ENCODE measurements at regions not wholly inside any gene's neighbourhood (a gene's known extent, or its start where the extent isn't known, plus 50 kb on each side); places are given as distances from the start of the nearest gene placed in this dataset.

DNA sequence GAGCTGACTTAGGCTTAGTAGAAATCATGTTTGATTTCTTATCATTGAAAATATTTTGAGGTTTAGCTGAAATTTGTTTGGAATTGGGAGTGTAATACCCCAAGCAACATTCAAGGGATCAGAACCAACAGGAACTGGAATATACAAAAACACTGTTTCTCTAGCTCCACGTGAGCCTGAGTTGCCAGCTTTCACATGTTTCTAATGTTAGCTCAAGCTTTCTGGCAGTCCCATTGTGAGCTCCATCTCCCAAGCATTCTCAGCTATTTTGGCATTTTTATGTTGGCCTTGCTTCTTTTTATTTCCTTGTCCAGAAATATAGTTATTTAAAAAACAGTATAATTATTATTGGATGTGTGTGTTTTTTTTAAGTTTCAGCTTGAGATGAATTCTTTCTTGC lies 427.1 kb upstream of the DPH6 start:
- TF ChIP-seq EZH2 (IDR thresholded peaks at IDR 0.05; ENCODE audit: low read depth): no peak
- TF ChIP-seq, protein P1, sequence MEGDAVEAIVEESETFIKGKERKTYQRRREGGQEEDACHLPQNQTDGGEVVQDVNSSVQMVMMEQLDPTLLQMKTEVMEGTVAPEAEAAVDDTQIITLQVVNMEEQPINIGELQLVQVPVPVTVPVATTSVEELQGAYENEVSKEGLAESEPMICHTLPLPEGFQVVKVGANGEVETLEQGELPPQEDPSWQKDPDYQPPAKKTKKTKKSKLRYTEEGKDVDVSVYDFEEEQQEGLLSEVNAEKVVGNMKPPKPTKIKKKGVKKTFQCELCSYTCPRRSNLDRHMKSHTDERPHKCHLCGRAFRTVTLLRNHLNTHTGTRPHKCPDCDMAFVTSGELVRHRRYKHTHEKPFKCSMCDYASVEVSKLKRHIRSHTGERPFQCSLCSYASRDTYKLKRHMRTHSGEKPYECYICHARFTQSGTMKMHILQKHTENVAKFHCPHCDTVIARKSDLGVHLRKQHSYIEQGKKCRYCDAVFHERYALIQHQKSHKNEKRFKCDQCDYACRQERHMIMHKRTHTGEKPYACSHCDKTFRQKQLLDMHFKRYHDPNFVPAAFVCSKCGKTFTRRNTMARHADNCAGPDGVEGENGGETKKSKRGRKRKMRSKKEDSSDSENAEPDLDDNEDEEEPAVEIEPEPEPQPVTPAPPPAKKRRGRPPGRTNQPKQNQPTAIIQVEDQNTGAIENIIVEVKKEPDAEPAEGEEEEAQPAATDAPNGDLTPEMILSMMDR (conservative IDR thresholded peaks at IDR 0.05): no peak
- Histone ChIP-seq H3K4me2 (no peak overlapping the region), H4K20me1 (ENCODE audit: insufficient read depth) (no peaks in the 10 kb centered on the region), H2AFZ (no peak overlapping the region), H3K27ac (no peak overlapping the region), H3K36me3 (ENCODE audit: low read depth) (no peaks in the 10 kb centered on the region), H3K9me2 (ENCODE audit: insufficient read depth) (no peaks in the 10 kb centered on the region), H3K4me1 (replicated peaks; ENCODE audit: insufficient read depth) (no peaks in the 10 kb centered on the region), H3F3A (ENCODE audit: insufficient read depth, low read depth) (no peaks in the 10 kb centered on the region), H3K79me2 (ENCODE audit: low read depth) (no peaks in the 10 kb centered on the region), H3K27me3 (ENCODE audit: insufficient read depth, low read depth) (no peaks in the 10 kb centered on the region), H3K9me3 (ENCODE audit: insufficient read depth, low read depth) (no peaks in the 10 kb centered on the region), H3K4me3 (no peak overlapping the region)
- intact Hi-C loops (cut with micrococcal nuclease; ENCODE audit: unreplicated experiment): no loop called here
- no peak for DNase-seq
- POLR2A ChIA-PET (ENCODE audit: unreplicated experiment): no interaction called here
- CTCF ChIA-PET: no interaction called here
- BruUV-seq (replicated peaks): no TSS peak

DNA sequence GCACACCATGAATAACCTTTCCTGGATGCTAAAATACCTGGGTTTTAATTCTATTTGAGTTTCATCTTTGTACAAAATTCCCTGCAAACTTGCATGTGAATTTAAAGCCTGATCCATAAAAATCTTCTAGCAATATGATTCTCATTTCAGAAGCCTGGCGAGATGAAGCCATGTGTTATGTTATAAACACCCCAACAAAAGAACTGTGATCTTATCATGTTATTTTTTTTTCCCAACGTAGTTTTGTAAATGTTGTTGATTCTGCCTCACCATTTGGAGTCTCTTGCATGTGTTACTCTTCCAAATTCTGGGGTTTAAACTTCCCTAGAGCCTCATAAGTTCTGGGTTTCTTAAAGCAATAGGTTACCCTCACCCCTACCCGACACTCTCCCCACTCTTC lies 428.1 kb upstream of the DPH6 start:
- no TSS peak for BruUV-seq (replicated peaks)
- intact Hi-C loops (cut with micrococcal nuclease; ENCODE audit: unreplicated experiment): no loop called here
- no peaks in the 10 kb centered on the region for H3K9me2 ChIP-seq (ENCODE audit: insufficient read depth)
- no peak overlapping the region for H3K27ac ChIP-seq
- H3K9me3 ChIP-seq (ENCODE audit: insufficient read depth, low read depth): no peaks in the 10 kb centered on the region
- H3K4me3 ChIP-seq: no peak overlapping the region
- CTCF ChIA-PET: no interaction called here
- no peak overlapping the region for H2AFZ ChIP-seq
- H3K36me3 ChIP-seq (ENCODE audit: low read depth): no peaks in the 10 kb centered on the region
- no peak for TF ChIP-seq EZH2 (IDR thresholded peaks at IDR 0.05; ENCODE audit: low read depth)
- TF ChIP-seq, protein P1 (conservative IDR thresholded peaks at IDR 0.05): no peak
- no peaks in the 10 kb centered on the region for H4K20me1 ChIP-seq (ENCODE audit: insufficient read depth)
- H3K27me3 ChIP-seq (ENCODE audit: insufficient read depth, low read depth): no peaks in the 10 kb centered on the region
- no peaks in the 10 kb centered on the region for H3F3A ChIP-seq (ENCODE audit: insufficient read depth, low read depth)
- no peaks in the 10 kb centered on the region for H3K4me1 ChIP-seq (replicated peaks; ENCODE audit: insufficient read depth)
- POLR2A ChIA-PET (ENCODE audit: unreplicated experiment): interaction anchor here (0.6 kb wide), 1 partner anchor 688 kb away, joined by 4 read pairs; no protein-coding TSS in a partner anchor
- no peak for DNase-seq
- no peak overlapping the region for H3K4me2 ChIP-seq
- no peaks in the 10 kb centered on the region for H3K79me2 ChIP-seq (ENCODE audit: low read depth)

DNA sequence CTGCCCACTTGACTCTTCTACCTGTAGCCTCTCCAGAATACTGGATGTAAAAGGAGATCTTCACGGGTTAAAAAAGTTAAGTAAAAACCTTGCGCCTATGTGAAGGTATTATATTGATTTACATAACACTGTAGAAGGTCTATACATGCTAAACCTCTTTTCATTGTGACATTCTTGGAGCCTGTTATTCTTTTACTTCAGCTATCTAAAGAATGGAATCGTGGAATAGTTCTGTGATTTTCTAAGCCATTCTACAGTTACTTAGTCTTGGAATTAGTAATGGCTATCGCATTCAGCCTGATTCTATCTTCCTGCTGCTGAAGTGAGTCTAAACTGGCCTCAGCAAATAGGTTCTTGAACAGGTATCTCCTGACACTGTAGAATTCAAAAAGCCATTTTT lies 430.0 kb upstream of the DPH6 start:
- Histone ChIP-seq H3K36me3 (ENCODE audit: low read depth) (no peaks in the 10 kb centered on the region), H3F3A (ENCODE audit: insufficient read depth, low read depth) (no peaks in the 10 kb centered on the region), H3K27ac (no peak overlapping the region), H3K79me2 (ENCODE audit: low read depth) (no peaks in the 10 kb centered on the region), H3K27me3 (ENCODE audit: insufficient read depth, low read depth) (no peaks in the 10 kb centered on the region), H3K4me1 (replicated peaks; ENCODE audit: insufficient read depth) (no peaks in the 10 kb centered on the region), H3K9me2 (ENCODE audit: insufficient read depth) (no peaks in the 10 kb centered on the region), H2AFZ (no peak overlapping the region), H4K20me1 (ENCODE audit: insufficient read depth) (no peaks in the 10 kb centered on the region), H3K4me3 (no peak overlapping the region), H3K9me3 (ENCODE audit: insufficient read depth, low read depth) (no peaks in the 10 kb centered on the region), H3K4me2 (no peak overlapping the region)
- CTCF ChIA-PET: no interaction called here
- POLR2A ChIA-PET (ENCODE audit: unreplicated experiment): no interaction called here
- BruUV-seq (replicated peaks): no TSS peak
- intact Hi-C loops (cut with micrococcal nuclease; ENCODE audit: unreplicated experiment): no loop called here
- no peak for DNase-seq
- TF ChIP-seq, protein P1 (conservative IDR thresholded peaks at IDR 0.05): no peak
- no peak for TF ChIP-seq EZH2 (IDR thresholded peaks at IDR 0.05; ENCODE audit: low read depth)

Measured in PC-9 (cell line).